OCI-LY7 (cell line): ENCODE measurements at regions not wholly inside any gene's neighbourhood (a gene's known extent, or its start where the extent isn't known, plus 50 kb on each side); places are given as distances from the start of the nearest gene placed in this dataset.

Experiments used
- BruUV-seq: library from RNA; stranded (reverse); fragments of 400-500 nt; replicated peaks from 2 replicates; lab custom pipeline; 2021; lab: Mats Ljungman, UMichigan
- CTCF ChIA-PET: fragments of 300-600 bp; sonication (Branson Sonifier 250); formaldehyde crosslinking; loops from one replicate; lab custom pipeline; 2022; ENCODE audit warnings: antibody characterized with exemption; ENCODE audit not compliant: unreplicated experiment; lab: Charles Lee
- POLR2A ChIA-PET: fragments of 300-600 bp; sonication (Branson Sonifier 250); formaldehyde crosslinking; loops from one replicate; lab custom pipeline; 2022; ENCODE audit warnings: antibody characterized with exemption; lab: Charles Lee
- DNase-seq: peaks from one replicate; pipeline ENCODE4 v3.0.0-alpha.2; 2015; ENCODE audit warnings: low spot score
- H2AFZ ChIP-seq: fragments of 200-600 bp; sonication (generic), shearing (Covaris generic); 2 replicates; pipeline ENCODE4 v1.6.1; 2014; ENCODE audit warnings: mild to moderate bottlenecking, antibody characterized with exemption, low read length, moderate library complexity
- H3K27ac ChIP-seq: fragments of 200-600 bp; sonication (generic); 2 replicates; pipeline ENCODE4 v1.5.1; 2014; ENCODE audit warnings: mixed run types, low read depth, mild to moderate bottlenecking, moderate library complexity, low read length, inconsistent platforms; ENCODE audit not compliant: poor library complexity, severe bottlenecking
- H3K36me3 ChIP-seq: fragments of 200-600 bp; sonication (generic); 2 replicates; pipeline ENCODE4 v1.6.1; 2014; ENCODE audit warnings: mild to moderate bottlenecking, antibody characterized with exemption, low read length, moderate library complexity, mixed read lengths; ENCODE audit not compliant: insufficient read depth
- H3K4me1 ChIP-seq: fragments of 200-600 bp; sonication (generic); 2 replicates; pipeline ENCODE4 v1.5.1; 2014; ENCODE audit warnings: mild to moderate bottlenecking, low read length; ENCODE audit not compliant: insufficient read depth, poor library complexity, severe bottlenecking
- H3K4me2 ChIP-seq: fragments of 200-600 bp; sonication (generic); 2 replicates; pipeline ENCODE4 v1.6.1; 2014; ENCODE audit warnings: mild to moderate bottlenecking, low read length
- H3K4me3 ChIP-seq: fragments of 200-600 bp; sonication (generic); 2 replicates; pipeline ENCODE4 v1.5.1; 2014; ENCODE audit warnings: mild to moderate bottlenecking, low read depth, low read length; ENCODE audit not compliant: poor library complexity, severe bottlenecking
- H3K79me2 ChIP-seq: fragments of 200-600 bp; sonication (generic); 2 replicates; pipeline ENCODE4 v1.6.1; 2016; ENCODE audit warnings: low read depth, mild to moderate bottlenecking, low read length, moderate library complexity, mixed read lengths; ENCODE audit not compliant: insufficient read depth
- H3K9me2 ChIP-seq: fragments of 200-600 bp; sonication (generic); 2 replicates; pipeline ENCODE4 v1.6.1; 2016; ENCODE audit warnings: mild to moderate bottlenecking, low read length, mixed read lengths; ENCODE audit not compliant: insufficient read depth
- H3K9me3 ChIP-seq: fragments of 200-600 bp; sonication (generic); 2 replicates; pipeline ENCODE4 v1.6.1; 2014; ENCODE audit warnings: mild to moderate bottlenecking, mixed run types, low read length, mixed read lengths
- H4K20me1 ChIP-seq: fragments of 200-600 bp; sonication (generic); 2 replicates; pipeline ENCODE4 v1.6.1; 2014; ENCODE audit warnings: mild to moderate bottlenecking, antibody characterized with exemption, low read length, moderate library complexity, mixed read lengths; ENCODE audit not compliant: insufficient read depth
- CTCF ChIP-seq: fragments of 200-600 bp; sonication (generic); conservative IDR thresholded peaks from 2 replicates; pipeline ENCODE4 v1.5.1; 2014; ENCODE audit warnings: mild to moderate bottlenecking, antibody characterized with exemption, low read length, moderate library complexity, mixed read lengths
- EZH2phosphoT487 ChIP-seq: fragments of 200-600 bp; sonication (generic); IDR thresholded peaks from 2 replicates; pipeline ENCODE4 v1.6.1; 2018; ENCODE audit warnings: low read depth, borderline replicate concordance, mild to moderate bottlenecking, mixed run types, antibody characterized with exemption, low read length, moderate library complexity, mixed read lengths
- intact Hi-C: fragments of 100-400 bp; cut with micrococcal nuclease; formaldehyde crosslinking; loops from one replicate; pipeline ENCODE4 v1.10.0; 2022; ENCODE audit not compliant: unreplicated experiment

GRCh38 chr13:22212576-22212975 lies 541.7 kb downstream of the FGF9 start:
- no peak for TF ChIP-seq EZH2phosphoT487
- TF ChIP-seq CTCF, result no peak
- H3K4me1 ChIP-seq, result no peaks in the 10 kb centered on the region
- POLR2A ChIA-PET, result no interaction called here
- H3K9me3 ChIP-seq, result no peaks in the 10 kb centered on the region
- H4K20me1 ChIP-seq, result no peaks in the 10 kb centered on the region
- no peaks in the 10 kb centered on the region for H3K9me2 ChIP-seq
- no peak for DNase-seq
- no peaks in the 10 kb centered on the region for H3K79me2 ChIP-seq
- H2AFZ ChIP-seq, result no peak overlapping the region
- H3K4me2 ChIP-seq, result no peak overlapping the region
- CTCF ChIA-PET, result no interaction called here
- H3K4me3 ChIP-seq, result no peak overlapping the region
- BruUV-seq, result no TSS peak
- H3K27ac ChIP-seq, result no peak overlapping the region
- intact Hi-C loops, result no loop called here
- H3K36me3 ChIP-seq, result no peaks in the 10 kb centered on the region

GRCh38 chr13:22214184-22214583 lies 543.3 kb downstream of the FGF9 start:
- no peaks in the 10 kb centered on the region for H3K9me2 ChIP-seq
- no peak overlapping the region for H3K4me2 ChIP-seq
- H3K79me2 ChIP-seq, result no peaks in the 10 kb centered on the region
- CTCF ChIA-PET, result no interaction called here
- intact Hi-C loops, result no loop called here
- no peaks in the 10 kb centered on the region for H3K36me3 ChIP-seq
- no peaks in the 10 kb centered on the region for H3K9me3 ChIP-seq
- no peaks in the 10 kb centered on the region for H3K4me1 ChIP-seq
- POLR2A ChIA-PET, result interaction anchor here (0.7 kb wide), 1 partner anchor 457 kb away, joined by 4 read pairs; no protein-coding TSS in a partner anchor
- H3K4me3 ChIP-seq, result no peak overlapping the region
- H2AFZ ChIP-seq, result no peak overlapping the region
- no peak overlapping the region for H3K27ac ChIP-seq
- TF ChIP-seq CTCF (no peak), EZH2phosphoT487 (no peak)
- DNase-seq, result no peak
- no peaks in the 10 kb centered on the region for H4K20me1 ChIP-seq
- BruUV-seq, result no TSS peak

- Histone ChIP-seq H3K27ac (no peak overlapping the region), H3K4me1 (no peaks in the 10 kb centered on the region), H3K36me3 (no peaks in the 10 kb centered on the region), H3K4me3 (no peak overlapping the region), H2AFZ (no peak overlapping the region), H3K4me2 (no peak overlapping the region), H4K20me1 (no peaks in the 10 kb centered on the region), H3K9me2 (no peaks in the 10 kb centered on the region), H3K9me3 (no peaks in the 10 kb centered on the region), H3K79me2 (no peaks in the 10 kb centered on the region)
- TF ChIP-seq CTCF, result no peak
- no peak for TF ChIP-seq EZH2phosphoT487
- intact Hi-C loops, result no loop called here
- CTCF ChIA-PET, result no interaction called here
- POLR2A ChIA-PET, result no interaction called here
- no peak for DNase-seq
- BruUV-seq, result no TSS peak
Measured at GRCh38 chr13:22218797-22219196, 547.9 kb downstream of the FGF9 start.
